GM21381 (cell line): ENCODE measurements at regions not wholly inside any gene's neighbourhood (a gene's known extent, or its start where the extent isn't known, plus 50 kb on each side); places are given as distances from the start of the nearest gene placed in this dataset.

ENCODE experiments used
- ATAC-seq: cut with Tn5 transposase; IDR thresholded peaks from one replicate; pipeline ENCODE4 v1.9.1; 2021; ENCODE audit warnings: mild to moderate bottlenecking, moderate library complexity; ENCODE audit not compliant: unreplicated experiment

DNA sequence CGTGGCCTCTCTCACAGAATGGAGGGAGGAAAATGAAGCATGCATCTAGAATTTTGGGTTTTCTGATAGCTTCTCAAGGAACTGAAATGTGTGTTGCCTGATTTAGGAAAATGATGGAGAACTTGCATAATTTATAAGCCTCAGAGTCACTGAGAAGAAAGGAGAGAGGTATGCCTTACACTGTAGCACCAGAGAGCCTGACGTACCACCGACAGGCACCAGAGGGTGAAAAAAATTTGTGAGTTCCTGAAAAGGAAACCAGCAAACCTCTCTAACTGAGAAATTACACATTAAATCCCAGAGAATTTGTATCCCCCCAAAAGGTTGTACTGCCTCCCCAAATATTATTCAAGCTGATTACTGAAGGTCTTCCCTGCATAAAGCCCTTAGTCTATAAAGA, 915.3 kb upstream of the SLITRK6 start:
- ATAC-seq = no peak

- no peak for ATAC-seq
Observed at GRCh38 chr13:86725105-86725504, 925.9 kb upstream of the SLITRK6 start.

- no peak for ATAC-seq
Observed at GRCh38 chr13:86729206-86729605, 930.0 kb upstream of the SLITRK6 start.

- no peak for ATAC-seq
Observed at GRCh38 chr13:86731987-86732386, 932.8 kb upstream of the SLITRK6 start.

DNA sequence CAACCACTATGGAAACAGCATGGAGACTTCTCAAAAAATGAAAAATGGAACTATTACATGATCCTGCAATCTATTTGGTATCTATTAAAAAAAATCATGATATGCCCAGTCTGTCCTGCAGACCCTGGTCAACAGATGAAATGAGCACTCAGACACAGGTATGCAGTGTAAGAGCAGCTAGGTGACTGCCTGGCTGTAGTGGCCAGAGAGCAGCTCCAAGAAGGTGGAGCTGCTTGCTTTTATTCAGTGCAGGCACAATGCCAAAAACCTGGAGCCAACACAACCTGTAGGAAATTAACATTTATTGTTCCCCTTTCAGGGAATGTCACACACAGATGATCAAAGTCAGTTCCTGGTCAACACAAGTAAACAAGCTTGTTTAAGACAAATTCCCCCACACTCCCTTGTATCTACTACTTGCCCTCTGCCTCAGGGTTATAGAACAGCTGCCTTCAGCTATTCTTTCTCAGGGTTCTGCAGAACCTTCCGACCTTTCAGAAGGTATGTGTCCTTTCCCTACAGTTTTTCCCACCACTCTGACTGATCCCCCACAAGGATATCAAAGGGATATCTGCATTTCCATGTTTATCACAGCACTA, 933.7 kb upstream of the SLITRK5 start:
- no peak for ATAC-seq

GRCh38 chr13:86741762-86742285, 929.3 kb upstream of the SLITRK5 start:
- no peak for ATAC-seq

DNA sequence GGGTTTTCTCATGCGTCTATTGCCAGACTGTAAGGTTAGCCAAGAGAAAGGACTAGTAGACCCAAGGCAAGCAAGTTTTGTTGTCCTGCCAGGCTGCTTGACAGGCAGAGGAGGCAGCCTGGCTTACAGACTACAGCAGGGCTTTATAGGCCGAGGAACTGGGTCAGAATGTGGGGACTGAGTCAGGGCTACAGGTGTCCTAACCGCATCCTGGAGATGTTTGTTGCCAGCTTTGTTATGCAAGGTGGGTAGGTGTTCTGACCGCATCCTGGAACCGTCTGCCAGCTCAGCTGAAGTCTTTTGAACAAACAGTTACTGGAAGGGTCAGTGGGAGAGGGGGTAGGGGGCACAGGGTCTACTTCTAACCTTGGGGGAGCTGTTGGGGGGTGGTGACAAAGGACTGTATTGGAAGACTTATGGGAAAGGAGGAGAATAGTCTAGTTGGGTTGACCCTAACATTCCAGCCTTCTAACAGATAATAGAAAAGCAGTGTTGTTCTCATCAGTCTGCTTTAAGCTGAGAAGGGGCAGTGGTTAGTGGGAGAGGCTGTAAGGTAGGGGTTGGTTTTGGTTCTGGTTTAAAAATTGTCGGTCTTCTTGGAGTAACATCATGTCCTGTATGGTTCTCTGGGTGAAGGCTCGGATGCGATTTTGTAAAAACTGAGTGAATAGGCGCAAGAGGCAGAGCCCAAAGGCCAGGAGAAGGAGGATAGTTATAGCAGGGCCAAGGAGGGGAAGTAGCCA, 913.8 kb upstream of the SLITRK5 start:
- ATAC-seq = no peak

- ATAC-seq = no peak
Observed at GRCh38 chr13:86758116-86758515, 913.1 kb upstream of the SLITRK5 start.

- ATAC-seq = no peak
Observed at GRCh38 chr13:86760620-86761019, 910.6 kb upstream of the SLITRK5 start.

DNA sequence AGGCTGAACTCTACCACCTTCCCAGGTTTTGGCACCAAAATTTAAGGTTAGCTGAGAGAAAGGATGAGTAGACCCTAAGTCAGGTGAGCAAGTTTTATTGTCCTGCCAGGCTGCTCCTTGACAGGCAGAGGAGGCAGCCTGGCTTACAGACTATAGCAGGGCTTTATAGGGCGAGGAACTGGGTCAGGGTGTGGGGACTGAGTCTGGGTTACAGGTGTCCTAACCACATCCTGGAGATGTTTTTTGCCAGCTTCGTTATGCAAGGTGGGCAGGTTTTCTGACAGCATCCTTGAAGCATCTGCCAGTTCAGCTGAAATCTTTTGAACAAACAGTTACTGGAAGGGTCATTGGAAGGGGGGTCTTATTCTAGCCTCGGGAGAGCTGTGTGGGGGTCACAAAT, 905.7 kb upstream of the SLITRK5 start:
- no peak for ATAC-seq

- no peak for ATAC-seq
Observed at GRCh38 chr13:86788616-86789015, 882.6 kb upstream of the SLITRK5 start.

- no peak for ATAC-seq
Observed at GRCh38 chr13:86792153-86792651, 879.0 kb upstream of the SLITRK5 start.

GRCh38 chr13:86795858-86796257, 875.3 kb upstream of the SLITRK5 start:
- no peak for ATAC-seq

- no peak for ATAC-seq
Observed at GRCh38 chr13:86810361-86810760, 860.8 kb upstream of the SLITRK5 start.

DNA sequence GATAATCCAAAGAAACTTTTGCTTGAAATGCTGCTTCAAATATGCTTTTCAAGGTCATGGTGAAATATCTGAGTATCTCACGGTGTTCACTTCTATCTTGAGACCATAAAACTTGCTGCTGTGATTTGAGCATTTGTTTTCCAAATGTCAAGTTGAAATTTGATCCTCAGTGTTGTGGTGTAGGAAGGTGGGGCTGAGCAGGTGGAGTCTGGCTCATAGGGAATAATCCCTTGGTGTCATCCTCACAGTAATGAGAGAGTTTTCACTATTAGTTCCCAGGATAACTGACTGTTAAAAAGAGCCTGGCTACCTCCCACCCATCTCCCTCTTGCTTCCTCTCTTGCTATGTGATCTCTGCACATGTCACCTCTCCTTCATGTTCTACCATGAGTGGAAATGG, 858.0 kb upstream of the SLITRK5 start:
- ATAC-seq = no peak

DNA sequence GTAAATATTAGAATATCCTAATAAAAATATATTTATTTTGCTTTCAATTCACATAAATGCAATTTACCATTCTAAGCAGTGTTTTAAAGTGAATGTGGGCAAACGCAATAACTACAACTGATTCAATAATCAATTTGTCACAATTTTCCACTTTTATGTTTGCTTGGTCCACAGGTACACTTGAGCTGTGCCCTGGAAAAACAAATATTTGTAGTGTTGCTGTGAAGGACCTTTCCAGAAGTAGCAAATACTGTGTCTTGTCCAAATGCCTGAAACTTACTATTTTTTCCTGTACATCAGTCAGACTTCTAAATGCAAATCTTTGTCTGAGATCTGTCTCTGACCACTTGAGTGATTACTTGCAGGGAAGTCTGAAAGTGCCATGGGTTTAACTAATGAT, 845.8 kb upstream of the SLITRK5 start:
- no peak for ATAC-seq

- ATAC-seq = no peak
Observed at GRCh38 chr13:86826232-86826631, 844.9 kb upstream of the SLITRK5 start.

DNA sequence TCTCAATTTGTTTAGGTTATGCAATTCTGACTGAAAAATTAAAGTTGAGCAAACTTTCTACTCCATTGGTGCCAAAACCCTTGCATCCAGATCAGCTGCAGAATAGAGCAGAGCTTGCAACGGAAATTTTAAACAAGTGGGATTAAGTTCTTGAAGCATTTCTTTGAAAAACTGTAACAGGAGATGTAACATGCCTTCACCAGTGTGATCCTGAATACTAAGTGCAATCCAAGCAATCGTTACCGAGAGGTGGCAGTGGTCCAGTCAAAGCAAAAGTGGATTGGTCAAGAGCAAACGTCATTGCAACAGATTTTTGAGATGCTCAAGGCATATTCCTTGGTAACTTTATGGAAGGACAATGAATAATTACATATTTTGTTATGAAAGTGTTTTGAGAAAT, 841.1 kb upstream of the SLITRK5 start:
- ATAC-seq = no peak

GRCh38 chr13:86831084-86831483, 840.1 kb upstream of the SLITRK5 start:
- no peak for ATAC-seq

DNA sequence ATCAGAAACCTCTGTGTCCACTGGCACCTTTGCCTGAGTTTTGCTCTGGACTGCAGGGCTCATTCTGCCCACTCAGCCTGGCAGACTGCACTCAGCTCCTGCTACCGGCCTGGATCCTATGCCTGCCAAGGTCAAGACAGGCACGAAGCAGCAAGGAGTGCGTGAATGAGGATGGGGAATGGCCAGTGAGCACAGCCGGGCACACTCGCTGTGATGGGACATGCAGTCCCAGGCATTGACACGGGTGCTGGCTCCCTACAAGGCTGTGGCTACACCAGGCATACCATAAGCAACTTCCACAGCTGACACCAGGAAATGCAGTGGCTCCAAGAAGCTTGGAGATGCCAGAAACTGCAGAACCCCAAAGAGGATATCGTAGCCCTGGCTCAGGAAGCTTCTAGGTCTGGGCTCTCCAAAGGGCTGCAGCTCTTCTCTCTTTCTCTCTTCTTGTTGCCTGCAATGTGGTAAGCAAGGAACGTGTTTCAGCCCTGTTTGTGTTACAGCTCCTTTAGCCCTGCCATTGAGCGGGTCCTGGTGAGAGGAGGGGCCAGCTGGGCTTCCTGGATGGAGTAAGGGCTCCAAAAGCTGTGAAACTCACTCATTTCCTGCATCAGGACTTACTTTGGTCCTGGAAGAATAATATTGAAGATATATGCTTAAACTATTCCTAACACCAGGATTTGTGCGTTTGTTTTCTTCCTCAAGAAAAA, 832.6 kb upstream of the SLITRK5 start:
- no peak for ATAC-seq

- ATAC-seq = no peak
Observed at GRCh38 chr13:86839221-86839620, 832.0 kb upstream of the SLITRK5 start.
